Neural cell (in vitro differentiated cells): ENCODE measurements at regions not wholly inside any gene's neighbourhood (a gene's known extent, or its start where the extent isn't known, plus 50 kb on each side); places are given as distances from the start of the nearest gene placed in this dataset.

Source experiments
- H2AFZ ChIP-seq: fragments of 200-600, 300-800 bp; sonication (generic), shearing (Covaris generic); 2 replicates; pipeline ENCODE4 v1.6.0; 2014; ENCODE audit warnings: low read depth, mild to moderate bottlenecking, antibody characterized with exemption, low read length, moderate library complexity
- H3F3A ChIP-seq: fragments of 200-600 bp; shearing (Covaris generic); 2 replicates; pipeline ENCODE4 v1.6.1; 2016; ENCODE audit warnings: mild to moderate bottlenecking, moderate library complexity, mixed read lengths, antibody characterized with exemption, low read length; ENCODE audit not compliant: insufficient read depth, poor library complexity, severe bottlenecking
- H3K27ac ChIP-seq: fragments of 200-600, 300-800 bp; sonication (generic), shearing (Covaris generic); 2 replicates; pipeline ENCODE4 v1.5.1; 2014; ENCODE audit warnings: mild to moderate bottlenecking, low read length, moderate library complexity
- H3K27me3 ChIP-seq: fragments of 300-800, 200-600 bp; sonication (generic), shearing (Covaris generic); 2 replicates; pipeline ENCODE4 v1.6.0; 2014; ENCODE audit warnings: mild to moderate bottlenecking, low read depth, low read length, moderate library complexity; ENCODE audit not compliant: insufficient read depth
- H3K36me3 ChIP-seq: fragments of 300-800, 200-600 bp; sonication (generic), shearing (Covaris generic); 2 replicates; pipeline ENCODE4 v1.5.1; 2014; ENCODE audit warnings: mild to moderate bottlenecking, antibody characterized with exemption, low read length, moderate library complexity; ENCODE audit not compliant: insufficient read depth
- H3K4me2 ChIP-seq: fragments of 300-800, 200-600 bp; sonication (generic), shearing (Covaris generic); 2 replicates; pipeline ENCODE4 v1.6.0; 2014; ENCODE audit warnings: mild to moderate bottlenecking, low read length
- H3K4me3 ChIP-seq: fragments of 300-800, 200-600 bp; sonication (generic), shearing (Covaris generic); 2 replicates; pipeline ENCODE4 v1.5.1; 2014; ENCODE audit warnings: mild to moderate bottlenecking, low read length, moderate library complexity
- H3K79me2 ChIP-seq: fragments of 200-600 bp; shearing (Covaris generic); replicated peaks from 2 replicates; pipeline ENCODE4 v1.6.0; 2014; ENCODE audit warnings: mild to moderate bottlenecking, low read length, moderate library complexity; ENCODE audit not compliant: insufficient read depth
- H3K9ac ChIP-seq: fragments of 300-800, 200-600 bp; sonication (generic), shearing (Covaris generic); 2 replicates; pipeline ENCODE4 v1.6.1; 2016; ENCODE audit warnings: mild to moderate bottlenecking, low read length, mixed read lengths
- H3K9me2 ChIP-seq: fragments of 200-600 bp; shearing (Covaris generic); 2 replicates; pipeline ENCODE4 v1.6.1; 2016; ENCODE audit warnings: mild to moderate bottlenecking, low read length, mixed read lengths; ENCODE audit not compliant: insufficient read depth
- H3K9me3 ChIP-seq: fragments of 200-600, 300-800 bp; sonication (generic), shearing (Covaris generic); 2 replicates; pipeline ENCODE4 v1.6.1; 2016; ENCODE audit warnings: mild to moderate bottlenecking, mixed run types, low read length, moderate library complexity, mixed read lengths
- H4K20me1 ChIP-seq: fragments of 200-600 bp; shearing (Covaris generic); 2 replicates; pipeline ENCODE4 v1.6.1; 2016; ENCODE audit warnings: mild to moderate bottlenecking, mixed run types; ENCODE audit not compliant: insufficient read depth
- CTCF ChIP-seq: fragments of 450-650 bp; IDR thresholded peaks from 2 replicates; pipeline ENCODE4 v1.5.1; 2014; ENCODE audit warnings: antibody characterized with exemption, mild to moderate bottlenecking, moderate library complexity; ENCODE audit not compliant: poor library complexity, severe bottlenecking
- EP300 ChIP-seq: fragments of 450-650 bp; conservative IDR thresholded peaks from 2 replicates; pipeline ENCODE4 v1.6.1; 2014; ENCODE audit warnings: antibody characterized with exemption, mild to moderate bottlenecking, moderate library complexity; ENCODE audit not compliant: poor library complexity, severe bottlenecking
- EZH2 ChIP-seq: fragments of 200-600, 300-800 bp; shearing (Covaris generic), sonication (generic); IDR thresholded peaks from 2 replicates; pipeline ENCODE4 v1.6.1; 2014; ENCODE audit warnings: antibody characterized with exemption, low read length, borderline replicate concordance, mild to moderate bottlenecking; ENCODE audit not compliant: insufficient read depth, poor library complexity, severe bottlenecking
- MXI1 ChIP-seq: fragments of 450-650 bp; conservative IDR thresholded peaks from 2 replicates; pipeline ENCODE4 v1.6.1; 2014; ENCODE audit warnings: antibody characterized with exemption, mild to moderate bottlenecking; ENCODE audit not compliant: poor library complexity, severe bottlenecking
- POLR2AphosphoS5 ChIP-seq: IDR thresholded peaks from 2 replicates; pipeline ENCODE4 v1.6.1; 2012
- RAD21 ChIP-seq: fragments of 450-650 bp; conservative IDR thresholded peaks from 2 replicates; pipeline ENCODE4 v1.6.1; 2014; ENCODE audit warnings: antibody characterized with exemption, mild to moderate bottlenecking, moderate library complexity
- REST ChIP-seq: IDR thresholded peaks from 2 replicates; pipeline ENCODE4 v1.6.1; 2012; ENCODE audit warnings: borderline replicate concordance
- SMC3 ChIP-seq: fragments of 450-650 bp; conservative IDR thresholded peaks from 2 replicates; pipeline ENCODE4 v1.6.1; 2014; ENCODE audit warnings: antibody characterized with exemption, mild to moderate bottlenecking, moderate library complexity; ENCODE audit not compliant: poor library complexity
- TAF1 ChIP-seq: IDR thresholded peaks from 2 replicates; pipeline ENCODE4 v1.6.1; 2012; ENCODE audit warnings: low read depth

GRCh38 chr11:90373971-90374370, 151.1 kb upstream of the CHORDC1 start:
- no peaks in the 10 kb centered on the region for H3K79me2 ChIP-seq
- no peak for TF ChIP-seq REST
- TF ChIP-seq EP300: no peak
- no peak overlapping the region for H2AFZ ChIP-seq
- H4K20me1 ChIP-seq: no peaks in the 10 kb centered on the region
- H3F3A ChIP-seq: no peaks in the 10 kb centered on the region
- no peak overlapping the region for H3K27ac ChIP-seq
- H3K4me3 ChIP-seq: no peak overlapping the region
- no peaks in the 10 kb centered on the region for H3K36me3 ChIP-seq
- H3K27me3 ChIP-seq: no peaks in the 10 kb centered on the region
- H3K9me2 ChIP-seq: no peaks in the 10 kb centered on the region
- H3K4me2 ChIP-seq: no peak overlapping the region
- no peaks in the 10 kb centered on the region for H3K9me3 ChIP-seq
- H3K9ac ChIP-seq: no peak overlapping the region

- no peaks in the 10 kb centered on the region for H3K27me3 ChIP-seq
- no peak overlapping the region for H3K4me3 ChIP-seq
- H3K9me3 ChIP-seq: no peaks in the 10 kb centered on the region
- H2AFZ ChIP-seq: no peak overlapping the region
- no peak overlapping the region for H3K4me2 ChIP-seq
- no peak overlapping the region for H3K9ac ChIP-seq
- TF ChIP-seq MXI1: no peak
- TF ChIP-seq REST: no peak
- TF ChIP-seq EZH2: no peak
- H3K9me2 ChIP-seq: no peaks in the 10 kb centered on the region
- no peak overlapping the region for H3K27ac ChIP-seq
- no peaks in the 10 kb centered on the region for H3F3A ChIP-seq
- H4K20me1 ChIP-seq: no peaks in the 10 kb centered on the region
- no peaks in the 10 kb centered on the region for H3K79me2 ChIP-seq
- no peaks in the 10 kb centered on the region for H3K36me3 ChIP-seq
These were observed 141.7 kb upstream of the CHORDC1 start for GRCh38 chr11:90364527-90364926.

- no peaks in the 10 kb centered on the region for H3K9me2 ChIP-seq
- no peaks in the 10 kb centered on the region for H3K9me3 ChIP-seq
- no peak overlapping the region for H2AFZ ChIP-seq
- no peak overlapping the region for H3K9ac ChIP-seq
- H3K4me3 ChIP-seq: no peak overlapping the region
- H3K4me2 ChIP-seq: no peak overlapping the region
- no peaks in the 10 kb centered on the region for H3F3A ChIP-seq
- no peaks in the 10 kb centered on the region for H4K20me1 ChIP-seq
- no peaks in the 10 kb centered on the region for H3K36me3 ChIP-seq
- H3K79me2 ChIP-seq: no peaks in the 10 kb centered on the region
- H3K27me3 ChIP-seq: no peaks in the 10 kb centered on the region
- TF ChIP-seq SMC3: no peak
- no peak for TF ChIP-seq REST
- TF ChIP-seq POLR2AphosphoS5: no peak
- no peak for TF ChIP-seq EZH2
- no peak for TF ChIP-seq MXI1
- no peak for TF ChIP-seq RAD21
- TF ChIP-seq EP300: no peak
- TF ChIP-seq TAF1: no peak
- TF ChIP-seq CTCF: no peak
- no peak overlapping the region for H3K27ac ChIP-seq
These were observed 140.9 kb upstream of the CHORDC1 start for GRCh38 chr11:90363739-90364138.
